HG03521 (cell line): ENCODE measurements at regions not wholly inside any gene's neighbourhood (a gene's known extent, or its start where the extent isn't known, plus 50 kb on each side); places are given as distances from the start of the nearest gene placed in this dataset.

Experiments used
- ATAC-seq: cut with Tn5 transposase; IDR thresholded peaks from one replicate; pipeline ENCODE4 v1.9.1; 2021; ENCODE audit warnings: mild to moderate bottlenecking, moderate library complexity; ENCODE audit not compliant: unreplicated experiment

DNA sequence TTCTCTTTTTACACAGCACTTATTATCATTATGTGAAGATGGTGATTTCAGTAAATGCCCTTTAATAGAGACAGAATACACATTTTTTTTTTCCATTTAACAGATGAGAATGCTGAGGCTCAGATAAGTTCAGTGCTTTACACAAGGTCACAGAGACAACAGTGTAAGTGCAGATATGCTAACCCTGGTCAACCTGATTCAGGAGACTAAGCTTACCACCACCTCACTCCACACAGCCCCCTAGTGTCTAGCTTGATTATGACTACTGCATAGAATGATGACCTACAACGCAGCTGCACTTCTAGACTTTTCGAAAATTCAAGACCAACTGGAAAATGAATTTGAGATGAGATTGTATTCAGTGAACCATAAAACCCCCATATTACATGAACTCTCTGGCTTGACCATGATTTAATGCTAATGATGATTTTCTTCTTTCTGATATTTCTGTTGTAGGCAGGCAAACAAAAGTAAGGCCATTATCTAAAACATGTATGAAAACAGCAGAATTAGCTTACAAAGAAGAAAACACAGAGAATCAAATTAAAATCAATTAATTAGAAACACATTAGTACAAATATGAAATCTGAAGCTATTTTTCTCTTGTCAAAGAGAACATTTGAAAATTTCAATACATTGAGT, 212.1 kb upstream of the PHACTR1 start:
- no peak for ATAC-seq

DNA sequence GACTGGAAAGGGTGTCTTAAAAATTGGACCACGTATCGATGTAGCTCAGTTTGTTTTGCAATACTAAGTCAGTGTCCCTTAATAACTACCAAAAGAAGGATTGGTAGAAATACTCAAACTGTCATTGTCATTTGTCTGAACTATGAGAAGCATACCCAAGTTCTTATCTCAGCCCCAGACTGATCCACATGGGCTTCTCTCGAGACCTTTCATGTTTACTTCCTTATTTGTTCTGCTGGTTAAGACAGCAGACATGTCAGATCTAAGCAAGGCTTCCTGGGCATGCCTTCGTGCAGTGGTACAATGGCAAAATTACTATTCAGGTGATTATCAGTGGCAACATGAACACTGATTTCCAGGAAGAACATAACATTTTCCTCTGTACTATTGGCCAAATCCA, 211.1 kb upstream of the PHACTR1 start:
- ATAC-seq: no peak

DNA sequence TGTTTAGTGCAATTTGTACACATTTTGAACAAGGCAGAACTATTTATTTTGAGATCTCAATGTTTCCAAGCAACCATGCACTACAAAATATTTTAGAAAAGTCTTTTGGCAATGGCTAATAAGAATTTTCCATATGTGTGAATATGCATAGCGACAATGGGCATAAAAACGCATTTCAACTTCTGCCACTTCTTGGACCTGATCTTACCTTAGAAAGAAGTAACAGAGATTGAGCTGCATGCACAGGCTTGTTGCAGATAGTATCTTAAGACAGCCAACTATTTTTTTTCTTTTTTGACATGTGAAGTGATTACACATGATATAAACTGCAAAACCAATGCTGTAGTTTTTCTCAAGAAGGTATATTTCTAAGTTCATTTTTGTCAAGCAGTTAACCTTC, 210.4 kb upstream of the PHACTR1 start:
- no peak for ATAC-seq

DNA sequence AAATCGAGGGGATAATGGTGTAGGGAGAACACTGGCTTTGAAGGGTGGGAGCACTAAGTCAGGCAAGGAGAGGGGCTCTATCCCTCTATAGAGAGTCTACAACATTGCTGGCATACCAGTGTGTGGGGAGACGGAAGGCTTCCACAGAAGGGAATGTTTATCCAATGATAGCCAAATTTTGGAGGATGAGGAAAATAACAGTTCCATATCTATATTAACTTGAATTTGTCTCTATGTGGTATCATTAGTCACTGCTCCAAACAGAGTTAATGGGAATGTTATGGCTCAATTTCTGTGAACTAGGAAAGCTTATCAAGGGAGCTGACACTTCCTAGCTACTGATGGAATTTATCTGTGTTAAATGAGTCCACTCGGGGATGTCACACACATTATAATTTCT, 208.9 kb upstream of the PHACTR1 start:
- no peak for ATAC-seq

DNA sequence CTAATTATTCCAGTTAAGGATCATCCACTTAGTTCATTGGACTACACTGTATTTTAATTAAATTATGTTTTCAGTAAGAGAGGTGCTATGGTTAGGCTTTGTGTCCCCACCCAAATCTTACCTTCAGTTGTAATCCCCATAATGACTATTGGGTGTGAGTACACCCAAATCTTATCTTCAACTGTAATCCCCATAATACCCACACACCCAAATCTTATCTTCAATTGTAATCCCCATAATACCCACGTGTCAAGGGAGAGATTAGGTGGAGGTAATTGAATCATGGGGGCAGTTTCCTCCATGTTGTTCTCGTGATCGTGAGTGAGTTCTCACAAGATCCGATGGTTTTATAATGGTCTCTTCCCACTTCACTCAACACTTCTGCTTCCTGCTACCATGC, 208.0 kb upstream of the PHACTR1 start:
- no peak for ATAC-seq

DNA sequence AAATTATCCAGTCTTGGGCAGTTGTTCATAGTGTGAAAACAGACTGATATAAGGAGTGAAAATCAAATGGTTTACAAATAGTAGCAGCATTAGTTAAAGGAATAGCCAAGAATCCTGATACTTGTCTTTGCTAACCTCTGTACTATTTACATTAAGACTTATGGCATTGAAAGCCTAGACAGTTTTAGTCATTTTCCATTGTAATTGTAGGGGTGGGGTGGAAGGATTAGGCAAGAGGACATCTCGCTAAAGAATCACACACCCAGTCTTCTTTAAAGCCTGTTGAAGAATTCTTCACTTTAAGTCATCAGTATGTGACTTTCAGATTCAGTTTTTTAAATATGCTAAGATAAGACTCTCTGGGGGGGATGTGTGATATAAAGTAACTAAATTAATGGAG, 207.5 kb upstream of the PHACTR1 start:
- ATAC-seq: no peak

DNA sequence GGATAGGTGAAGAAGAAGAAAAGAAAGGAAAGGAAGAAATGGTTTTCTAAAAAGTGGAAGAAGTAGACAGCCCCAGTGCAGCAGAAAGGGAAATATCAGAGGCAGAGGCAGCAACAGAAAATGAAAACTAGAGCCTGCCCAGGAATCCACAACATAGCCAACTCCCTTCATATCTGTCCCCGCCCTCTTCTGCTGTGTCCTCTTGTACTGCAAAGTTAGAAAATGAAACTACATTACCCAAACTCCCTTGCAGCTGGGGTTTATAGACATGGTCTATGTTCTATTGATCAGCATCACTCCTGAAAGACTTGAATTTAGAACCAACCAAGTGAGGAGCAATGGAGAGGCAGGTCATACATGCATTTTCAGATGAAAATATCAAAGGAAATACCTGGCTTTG, 200.5 kb upstream of the PHACTR1 start:
- ATAC-seq: no peak

DNA sequence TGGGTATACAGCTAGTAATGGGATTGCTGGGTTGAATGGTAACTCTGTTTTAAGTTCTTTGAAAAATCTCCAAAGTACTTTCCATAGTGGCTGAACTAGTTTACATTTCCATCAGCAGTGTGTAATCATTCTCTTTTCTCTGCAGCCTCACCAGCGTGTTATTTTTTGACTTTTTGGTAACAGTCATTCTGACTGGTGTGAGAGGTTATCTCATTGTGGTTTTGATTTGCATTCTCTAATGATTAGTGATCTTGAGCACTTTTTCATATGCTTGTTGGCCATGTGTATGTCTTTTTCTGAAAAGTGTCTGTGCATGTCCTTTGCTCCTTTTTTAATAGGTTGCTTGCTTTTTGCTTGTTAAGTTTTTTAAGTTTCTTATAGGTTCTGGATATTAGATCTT, 194.2 kb upstream of the PHACTR1 start:
- ATAC-seq: no peak

DNA sequence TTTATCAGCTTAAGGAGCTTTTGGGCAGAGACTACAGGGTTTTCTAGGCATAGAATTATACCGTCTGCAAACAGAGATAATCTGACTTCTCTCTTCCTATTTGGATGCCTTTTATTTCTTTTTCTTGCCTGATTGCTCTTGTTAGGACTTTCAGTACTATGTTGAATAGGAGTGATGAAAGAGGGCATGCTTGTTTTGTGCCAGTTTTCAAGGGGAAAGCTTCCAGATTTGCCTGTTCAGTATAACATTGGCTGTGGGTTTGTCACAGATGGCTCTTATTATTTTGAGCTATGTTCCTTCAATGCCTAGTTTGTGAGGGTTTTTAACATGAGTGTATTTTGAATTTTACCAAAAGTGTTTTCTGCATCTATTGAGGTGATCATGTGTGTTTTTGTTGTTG, 192.8 kb upstream of the PHACTR1 start:
- ATAC-seq: no peak

DNA sequence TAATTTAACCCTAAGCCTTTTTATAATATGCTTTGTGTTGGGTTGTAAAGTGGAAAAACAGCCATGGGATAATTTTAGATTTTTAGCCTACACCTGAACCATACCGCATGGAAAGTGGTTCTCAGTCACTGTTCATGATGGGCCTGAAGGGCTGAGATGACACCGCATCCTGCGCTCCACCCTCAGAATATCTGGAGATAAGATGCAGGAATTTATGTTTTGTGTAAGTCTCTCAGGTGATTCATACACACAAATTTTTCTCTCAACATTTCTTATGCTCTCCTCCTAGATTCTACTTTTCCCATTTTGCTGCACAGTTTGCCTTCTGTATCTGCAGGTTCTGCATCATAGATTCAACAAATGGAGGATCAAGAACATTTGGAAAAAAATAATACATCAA, 191.3 kb upstream of the PHACTR1 start:
- no peak for ATAC-seq

DNA sequence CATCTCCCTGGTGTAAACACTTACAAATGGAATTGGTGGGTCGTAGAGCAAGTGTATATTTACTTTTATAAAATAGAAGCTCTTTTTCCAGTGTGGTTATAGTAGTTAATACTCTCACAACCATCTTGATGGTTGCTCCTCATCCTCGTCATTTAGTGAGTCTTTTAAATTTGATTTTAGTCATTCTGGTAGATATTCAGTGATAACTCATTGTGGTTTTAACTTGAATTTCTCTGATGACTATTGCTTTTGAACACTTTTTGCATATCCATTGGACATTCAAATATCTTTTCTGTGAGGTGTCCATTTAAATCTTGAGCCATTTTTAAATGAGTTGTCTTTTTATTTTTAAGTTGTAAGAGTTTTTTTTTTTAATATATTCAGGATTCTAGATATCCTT, 189.2 kb upstream of the PHACTR1 start:
- no peak for ATAC-seq

DNA sequence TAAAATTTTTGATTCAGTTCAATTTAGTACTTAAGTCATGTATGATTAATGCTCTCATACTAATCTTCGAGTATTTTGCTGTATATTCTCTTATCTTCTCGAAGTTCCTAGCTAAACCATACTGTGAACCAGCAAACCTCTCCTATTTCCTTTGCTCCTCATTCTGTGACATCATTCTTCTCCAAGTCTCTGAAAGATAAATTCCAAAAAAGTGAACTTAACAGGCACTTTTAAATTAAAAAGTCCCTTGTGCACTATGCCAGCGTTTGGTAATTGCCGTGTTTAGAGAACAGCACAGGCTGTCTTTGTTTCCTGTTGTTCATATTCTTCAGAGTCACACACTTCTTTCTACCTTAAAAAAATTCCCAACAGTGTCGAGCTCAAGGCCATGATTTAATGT, 188.4 kb upstream of the PHACTR1 start:
- ATAC-seq: no peak

DNA sequence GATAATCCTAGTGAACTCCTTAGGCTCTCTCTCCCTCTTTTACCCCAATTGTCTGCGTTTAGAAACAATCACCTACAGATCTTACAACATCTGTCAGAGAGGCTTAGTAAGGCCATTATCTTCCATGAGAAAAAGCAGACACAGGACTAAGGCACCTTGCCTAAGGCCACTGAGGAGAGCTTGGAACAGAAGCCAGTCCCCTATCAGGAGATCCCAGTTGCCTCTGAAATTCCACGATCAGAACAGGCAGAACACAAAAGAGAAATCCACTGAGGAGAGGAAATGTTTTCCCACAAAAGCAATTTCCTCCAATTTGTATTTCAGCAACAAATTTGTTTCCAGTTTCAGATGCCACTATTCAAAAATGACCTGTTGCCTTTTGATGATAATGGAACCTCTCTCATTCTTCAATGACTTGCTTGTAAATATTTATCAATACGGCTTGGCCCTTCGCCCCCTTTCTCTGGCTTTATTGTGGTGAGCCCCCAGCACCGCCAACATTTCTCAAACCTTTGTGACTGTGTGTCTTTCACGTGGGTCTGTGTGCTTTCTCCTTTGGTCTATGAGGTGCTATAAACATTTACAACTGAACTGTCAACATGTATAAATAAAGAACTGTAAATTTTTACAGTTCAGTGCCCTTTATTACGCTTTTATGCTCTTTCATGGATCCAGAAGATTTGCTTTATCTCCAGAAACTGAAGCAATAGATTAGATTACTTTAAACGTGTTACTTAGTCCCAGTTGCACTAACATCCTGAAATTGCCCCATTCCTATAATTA, 187.8 kb upstream of the PHACTR1 start:
- no peak for ATAC-seq

DNA sequence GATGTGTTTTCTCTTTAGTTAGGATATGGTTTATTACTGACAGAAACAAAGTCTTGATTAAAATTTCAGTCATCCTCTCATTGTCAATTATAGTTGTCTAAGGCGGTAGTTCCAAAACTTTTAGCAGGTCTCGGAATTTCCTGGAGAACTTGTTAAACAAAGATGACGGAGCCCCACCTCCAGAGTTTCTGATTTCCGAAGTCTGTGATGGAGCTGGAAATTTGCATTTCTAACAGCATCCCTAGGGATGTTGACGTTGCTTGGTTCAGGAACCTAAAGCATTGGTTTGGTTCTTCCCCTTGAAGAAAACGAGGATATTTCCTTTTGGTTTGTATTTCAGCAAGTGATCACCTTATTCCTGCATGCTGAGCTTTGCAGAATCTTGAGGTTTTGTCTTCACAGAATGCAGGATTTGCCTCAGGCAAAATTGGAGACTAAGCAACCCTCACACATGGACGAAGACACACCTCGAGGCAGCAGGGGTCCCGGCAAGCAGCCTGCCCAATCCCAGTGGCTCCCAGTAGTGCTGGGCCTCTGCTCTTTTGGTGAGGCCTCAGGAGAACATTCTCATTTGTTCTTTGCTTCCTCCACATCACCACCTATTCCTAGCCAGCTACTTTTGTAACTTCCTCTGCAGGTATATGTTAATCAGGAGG, 187.1 kb upstream of the PHACTR1 start:
- ATAC-seq: no peak

DNA sequence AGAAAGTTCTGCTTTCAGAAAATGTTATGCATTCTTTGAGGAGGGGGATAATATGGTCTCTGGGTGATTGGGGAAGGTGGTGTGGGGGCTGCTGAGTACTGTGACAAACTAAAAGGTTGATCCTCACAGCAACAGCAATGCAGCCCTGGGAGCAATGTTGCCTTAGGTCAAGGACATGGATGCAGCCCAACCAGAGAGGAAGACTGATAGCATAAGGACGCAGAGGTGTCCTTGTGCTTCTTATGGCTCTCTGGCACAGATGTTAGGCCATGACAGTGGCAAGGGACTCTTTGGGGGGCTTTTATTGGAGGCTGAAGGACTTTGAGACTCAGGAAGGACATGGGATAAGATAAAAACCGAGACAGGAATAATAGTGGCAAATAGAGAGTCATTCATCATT, 186.2 kb upstream of the PHACTR1 start:
- no peak for ATAC-seq

DNA sequence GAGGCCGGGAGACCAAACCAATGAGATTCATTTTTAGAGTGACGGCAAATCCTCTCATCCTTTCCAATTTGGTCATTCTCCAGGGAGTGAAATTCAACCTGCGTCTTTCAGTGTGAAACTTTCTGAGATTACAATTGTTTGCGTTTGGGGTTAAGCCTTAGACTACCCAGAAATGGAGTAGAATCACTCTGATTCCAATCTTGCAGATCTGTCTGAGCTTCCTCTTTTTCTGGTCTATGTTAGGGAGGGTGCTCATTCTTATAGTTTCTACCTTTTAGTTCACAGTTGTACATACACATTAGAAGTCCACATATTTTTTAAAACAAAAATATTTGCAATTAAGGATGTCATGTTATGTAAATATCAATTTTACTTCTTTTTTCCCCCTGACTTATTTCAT, 183.0 kb upstream of the PHACTR1 start:
- no peak for ATAC-seq

DNA sequence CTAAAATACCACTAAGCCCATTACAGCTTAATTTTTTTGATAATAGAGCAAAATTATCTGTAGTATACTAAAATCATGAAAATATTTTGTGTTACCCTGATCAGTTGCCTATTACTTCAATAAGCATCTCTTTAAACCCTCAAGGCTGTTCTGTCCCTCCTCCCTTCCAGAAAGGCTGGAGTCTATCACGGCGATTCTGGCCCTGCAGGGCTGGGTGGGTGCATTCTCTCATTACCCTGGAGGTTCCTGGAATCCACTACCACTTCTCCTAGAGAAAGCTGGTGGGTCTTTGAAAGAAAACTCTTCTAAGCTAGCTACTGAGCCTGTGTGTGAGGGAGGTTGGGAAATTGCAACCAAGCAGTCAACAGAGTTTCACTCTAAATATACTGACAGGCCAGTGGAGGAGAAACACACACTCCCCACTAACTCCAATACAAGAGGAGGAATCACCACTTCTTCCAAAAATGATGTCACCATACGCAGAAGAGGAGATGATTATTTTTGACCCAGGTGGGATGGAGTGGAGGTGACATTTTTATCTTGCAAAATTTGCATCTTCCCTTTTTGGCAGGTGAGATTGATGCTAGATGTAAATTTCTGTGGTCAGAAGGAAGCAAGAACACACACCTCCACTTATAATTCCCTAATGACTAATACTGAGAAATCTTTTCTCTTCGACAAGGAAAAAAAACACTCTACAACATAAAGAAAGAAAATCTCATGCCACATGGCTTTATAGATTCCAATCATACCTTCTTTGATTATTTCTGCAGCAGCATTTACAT, 182.3 kb upstream of the PHACTR1 start:
- ATAC-seq: no peak

DNA sequence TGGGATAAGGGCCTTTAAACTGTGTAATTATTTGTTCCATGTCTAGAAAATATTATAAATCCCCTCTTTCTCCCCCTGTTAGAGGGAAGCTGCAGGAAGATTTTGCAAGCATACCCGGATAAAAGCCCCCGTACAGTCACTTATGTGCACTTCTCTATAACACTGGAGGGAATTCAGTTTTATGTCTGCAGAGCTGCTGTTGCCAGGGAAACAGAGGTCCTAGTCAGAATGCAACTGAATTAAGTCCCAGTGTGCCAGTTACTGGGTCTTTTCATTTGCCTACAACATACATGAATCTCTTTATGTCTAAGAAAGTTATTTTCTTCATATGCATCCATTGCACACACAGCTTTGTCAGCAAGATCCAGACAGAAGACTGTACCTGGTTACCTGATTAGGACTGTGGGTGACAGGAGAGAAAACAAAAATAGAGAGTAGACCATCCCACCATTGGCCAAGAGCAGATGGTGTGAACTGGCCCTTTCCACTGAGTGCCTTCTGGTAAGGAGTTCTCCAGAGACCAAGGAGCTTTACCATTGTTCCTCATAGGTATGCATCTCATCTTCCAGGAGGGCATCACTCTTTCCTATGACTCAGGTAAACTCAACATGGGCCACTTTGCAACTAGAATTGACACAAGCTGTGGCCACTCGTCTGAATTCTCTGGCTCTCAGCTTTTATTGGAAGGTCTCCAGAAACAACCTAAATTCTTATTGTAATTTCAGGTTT, 180.8 kb upstream of the PHACTR1 start:
- no peak for ATAC-seq

DNA sequence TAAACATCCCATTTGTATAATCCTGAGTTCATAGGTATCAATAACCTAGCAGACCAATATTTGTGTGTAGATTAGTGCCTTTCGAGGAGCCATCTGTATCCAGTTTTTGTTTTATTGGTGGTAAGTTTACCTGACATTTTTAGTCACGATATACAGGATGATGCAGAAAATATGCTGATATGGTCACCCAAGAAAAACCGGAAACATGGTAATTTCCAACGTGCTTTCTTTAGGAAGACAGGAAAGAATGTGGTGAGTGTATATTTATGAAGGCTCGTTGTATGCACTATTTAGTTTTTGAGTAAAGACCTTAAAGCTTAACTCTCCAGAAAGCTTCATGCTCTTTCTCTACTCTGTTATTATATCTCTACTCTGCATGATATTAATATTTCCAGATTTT, 180.2 kb upstream of the PHACTR1 start:
- no peak for ATAC-seq

DNA sequence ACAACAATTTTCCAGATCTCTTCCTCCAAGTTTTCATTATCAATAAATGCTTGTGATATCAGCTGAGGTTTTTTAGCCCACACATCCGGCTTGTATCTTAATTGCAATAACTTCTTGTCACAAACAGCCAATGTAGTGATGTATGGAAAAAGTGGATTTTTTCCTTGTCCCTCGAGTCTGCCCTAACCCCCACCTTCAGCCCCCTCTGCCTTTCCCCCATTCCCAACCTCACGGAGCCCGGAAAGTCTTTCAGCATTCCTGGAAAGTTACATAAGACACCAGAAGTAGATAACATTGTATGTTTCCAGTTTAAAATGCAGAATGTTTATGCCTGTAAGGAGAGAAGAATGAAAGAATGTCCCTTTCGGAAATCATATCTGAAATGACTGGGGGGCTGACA, 179.2 kb upstream of the PHACTR1 start:
- no peak for ATAC-seq

DNA sequence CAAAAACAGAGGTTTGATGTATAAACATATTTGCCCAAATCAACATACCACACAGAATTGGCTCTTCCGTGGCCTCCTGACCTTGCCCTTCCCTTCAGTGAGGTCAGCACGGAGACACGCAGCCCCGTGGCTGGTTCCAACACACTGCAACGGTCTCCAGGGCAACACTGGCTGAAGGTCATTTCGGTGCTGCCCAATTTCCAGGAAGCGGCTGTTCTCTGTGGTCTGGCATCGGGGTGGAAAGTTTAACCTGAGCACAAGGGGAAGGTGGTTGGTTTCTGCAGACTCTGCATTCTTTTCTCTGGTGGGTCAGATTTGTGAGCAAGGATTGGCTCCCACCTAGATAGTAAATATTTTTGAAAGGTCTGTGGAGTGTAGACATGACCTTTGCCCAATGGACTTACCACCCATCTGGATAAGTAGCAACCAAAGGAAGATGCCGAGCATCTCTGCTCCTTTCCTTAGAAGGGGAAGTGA, 177.6 kb upstream of the PHACTR1 start:
- no peak for ATAC-seq
